ENCODE measurements at regions not wholly inside any gene's neighbourhood (a gene's known extent, or its start where the extent isn't known, plus 50 kb on each side); places are given as distances from the start of the nearest gene placed in this dataset.

- ChIA-PET CTCF (interaction anchor here (0.5 kb wide), 1 partner anchor 9 kb away, joined by 3 read pairs; no protein-coding TSS in a partner anchor), POLR2A (no interaction called here)
- DNase-seq (no peak), ATAC-seq (no peak)
- H3K27me3 Mint-ChIP-seq = peaks cover 4% of the 10 kb centered on the region
- no peaks in the 10 kb centered on the region for H3K36me3 Mint-ChIP-seq (ENCODE audit: low read depth)
- no peak overlapping the region for H3K4me3 Mint-ChIP-seq
- intact Hi-C loops (cut with DNase I, micrococcal nuclease) = no loop called here
- no peaks in the 10 kb centered on the region for H3K4me1 Mint-ChIP-seq
- H3K27ac Mint-ChIP-seq = no peak overlapping the region
- no peaks in the 10 kb centered on the region for H3K9me3 Mint-ChIP-seq (ENCODE audit: low read depth)
Measured at GRCh38 chr16:54512467-54512995, 225.9 kb upstream of the IRX3 start.

GRCh38 chr16:54511222-54511731 is 224.7 kb upstream of the IRX3 start:
- CTCF ChIA-PET = no interaction called here
- H3K4me1 Mint-ChIP-seq = no peaks in the 10 kb centered on the region

GRCh38 chr16:54510685-54511221 is 224.2 kb upstream of the IRX3 start:
- no peaks in the 10 kb centered on the region for H3K36me3 Mint-ChIP-seq (ENCODE audit: low read depth)
- ATAC-seq (no peak), DNase-seq (no peak)
- no peak overlapping the region for H3K4me3 Mint-ChIP-seq
- H3K27ac Mint-ChIP-seq = no peak overlapping the region
- H3K9me3 Mint-ChIP-seq (ENCODE audit: low read depth) = no peaks in the 10 kb centered on the region
- ChIA-PET POLR2A (no interaction called here), CTCF (interaction anchor here (0.6 kb wide), 1 partner anchor 135 kb away, joined by 3 read pairs; no protein-coding TSS in a partner anchor)
- no peaks in the 10 kb centered on the region for H3K4me1 Mint-ChIP-seq
- intact Hi-C loops (cut with DNase I, micrococcal nuclease) = no loop called here
- H3K27me3 Mint-ChIP-seq = peaks cover 4% of the 10 kb centered on the region

More at GRCh38 chr16:54511222-54511731, 224.7 kb upstream of the IRX3 start:
- Mint-ChIP-seq H3K27me3 (peaks cover 4% of the 10 kb centered on the region), H3K4me3 (no peak overlapping the region), H3K36me3 (ENCODE audit: low read depth) (no peaks in the 10 kb centered on the region), H3K27ac (no peak overlapping the region), H3K9me3 (ENCODE audit: low read depth) (no peaks in the 10 kb centered on the region)
- ATAC-seq (no peak), DNase-seq (no peak)
- intact Hi-C loops (cut with DNase I, micrococcal nuclease) = no loop called here
- POLR2A ChIA-PET = no interaction called here

GRCh38 chr16:54509456-54509855 is 222.9 kb upstream of the IRX3 start:
- H3K9me3 Mint-ChIP-seq (ENCODE audit: low read depth) = no peaks in the 10 kb centered on the region
- no peak overlapping the region for H3K4me3 Mint-ChIP-seq
- H3K27me3 Mint-ChIP-seq = peaks cover 14% of the 10 kb centered on the region
- POLR2A ChIA-PET = no interaction called here
- no peaks in the 10 kb centered on the region for H3K36me3 Mint-ChIP-seq (ENCODE audit: low read depth)
- no peaks in the 10 kb centered on the region for H3K4me1 Mint-ChIP-seq
- intact Hi-C loops (cut with DNase I, micrococcal nuclease) = no loop called here
- ATAC-seq (no peak), DNase-seq (no peak)
- CTCF ChIA-PET = no interaction called here
- H3K27ac Mint-ChIP-seq = no peak overlapping the region

GRCh38 chr16:54508351-54508750 is 221.8 kb upstream of the IRX3 start:
- intact Hi-C loops (cut with DNase I, micrococcal nuclease) = no loop called here
- ATAC-seq = no peak
- no peak overlapping the region for H3K27ac Mint-ChIP-seq
- H3K9me3 Mint-ChIP-seq (ENCODE audit: low read depth) = no peaks in the 10 kb centered on the region
- no peak for DNase-seq
- no peak overlapping the region for H3K4me3 Mint-ChIP-seq
- H3K4me1 Mint-ChIP-seq = no peaks in the 10 kb centered on the region
- peaks cover 14% of the 10 kb centered on the region for H3K27me3 Mint-ChIP-seq
- CTCF ChIA-PET = no interaction called here
- POLR2A ChIA-PET = no interaction called here
- no peaks in the 10 kb centered on the region for H3K36me3 Mint-ChIP-seq (ENCODE audit: low read depth)

- no peak for DNase-seq
- Mint-ChIP-seq H3K27me3 (peaks cover 12% of the 10 kb centered on the region), H3K4me1 (no peaks in the 10 kb centered on the region), H3K9me3 (ENCODE audit: low read depth) (no peaks in the 10 kb centered on the region), H3K36me3 (ENCODE audit: low read depth) (no peaks in the 10 kb centered on the region), H3K27ac (no peak overlapping the region), H3K4me3 (no peak overlapping the region)
- intact Hi-C loops (cut with DNase I, micrococcal nuclease) = no loop called here
- ATAC-seq = no peak
- POLR2A ChIA-PET = no interaction called here
- CTCF ChIA-PET = no interaction called here
Measured at GRCh38 chr16:54506741-54507500, 220.3 kb upstream of the IRX3 start.

GRCh38 chr16:54506214-54506580 is 219.6 kb upstream of the IRX3 start:
- H3K4me1 Mint-ChIP-seq = no peaks in the 10 kb centered on the region
- peaks cover 12% of the 10 kb centered on the region for H3K27me3 Mint-ChIP-seq
- CTCF ChIA-PET = no interaction called here
- ATAC-seq = no peak
- no peak overlapping the region for H3K27ac Mint-ChIP-seq
- H3K36me3 Mint-ChIP-seq (ENCODE audit: low read depth) = no peaks in the 10 kb centered on the region
- H3K4me3 Mint-ChIP-seq = no peak overlapping the region
- H3K9me3 Mint-ChIP-seq (ENCODE audit: low read depth) = no peaks in the 10 kb centered on the region
- POLR2A ChIA-PET = no interaction called here
- intact Hi-C loops (cut with DNase I, micrococcal nuclease) = no loop called here
- DNase-seq = no peak

GRCh38 chr16:54505549-54506213 is 219.1 kb upstream of the IRX3 start:
- Mint-ChIP-seq H3K4me3 (no peak overlapping the region), H3K36me3 (ENCODE audit: low read depth) (no peaks in the 10 kb centered on the region), H3K9me3 (ENCODE audit: low read depth) (no peaks in the 10 kb centered on the region), H3K27me3 (peaks cover 12% of the 10 kb centered on the region), H3K27ac (no peak overlapping the region), H3K4me1 (no peaks in the 10 kb centered on the region)
- intact Hi-C loops (cut with DNase I, micrococcal nuclease) = no loop called here
- POLR2A ChIA-PET = no interaction called here
- ATAC-seq (no peak), DNase-seq (no peak)
- CTCF ChIA-PET = no interaction called here

- CTCF ChIA-PET = interaction anchor here (0.6 kb wide), 1 partner anchor 1467 kb away, joined by 3 read pairs; no protein-coding TSS in a partner anchor
- peaks cover 12% of the 10 kb centered on the region for H3K27me3 Mint-ChIP-seq
- no peaks in the 10 kb centered on the region for H3K4me1 Mint-ChIP-seq
- POLR2A ChIA-PET = no interaction called here
- H3K4me3 Mint-ChIP-seq = no peak overlapping the region
- DNase-seq = no peak
- intact Hi-C loops (cut with DNase I, micrococcal nuclease) = no loop called here
- H3K27ac Mint-ChIP-seq = no peak overlapping the region
- no peaks in the 10 kb centered on the region for H3K9me3 Mint-ChIP-seq (ENCODE audit: low read depth)
- no peak for ATAC-seq
- H3K36me3 Mint-ChIP-seq (ENCODE audit: low read depth) = no peaks in the 10 kb centered on the region
Measured at GRCh38 chr16:54504372-54504771, 217.8 kb upstream of the IRX3 start.

- ChIA-PET POLR2A (no interaction called here), CTCF (interaction anchor here (0.7 kb wide), 1 partner anchor 9 kb away, joined by 3 read pairs; no protein-coding TSS in a partner anchor)
- Mint-ChIP-seq H3K4me3 (no peak overlapping the region), H3K9me3 (ENCODE audit: low read depth) (no peaks in the 10 kb centered on the region), H3K27ac (no peak overlapping the region), H3K27me3 (peaks cover 12% of the 10 kb centered on the region), H3K36me3 (ENCODE audit: low read depth) (no peaks in the 10 kb centered on the region), H3K4me1 (no peaks in the 10 kb centered on the region)
- DNase-seq (no peak), ATAC-seq (no peak)
- intact Hi-C loops (cut with DNase I, micrococcal nuclease) = no loop called here
Measured at GRCh38 chr16:54503856-54504219, 217.3 kb upstream of the IRX3 start.

GRCh38 chr16:54503011-54503855 is 216.6 kb upstream of the IRX3 start:
- Mint-ChIP-seq H3K4me3 (no peak overlapping the region), H3K4me1 (no peaks in the 10 kb centered on the region), H3K36me3 (ENCODE audit: low read depth) (no peaks in the 10 kb centered on the region), H3K27ac (no peak overlapping the region), H3K9me3 (ENCODE audit: low read depth) (no peaks in the 10 kb centered on the region), H3K27me3 (peaks cover 12% of the 10 kb centered on the region)
- CTCF ChIA-PET = interaction anchor here (0.7 kb wide), 1 partner anchor 10 kb away, joined by 3 read pairs; no protein-coding TSS in a partner anchor
- no peak for DNase-seq
- no peak for ATAC-seq
- POLR2A ChIA-PET = no interaction called here
- intact Hi-C loops (cut with DNase I, micrococcal nuclease) = no loop called here
